ENCODE measurements at regions not wholly inside any gene's neighbourhood (a gene's known extent, or its start where the extent isn't known, plus 50 kb on each side); places are given as distances from the start of the nearest gene placed in this dataset.

GRCh38 chr3:127040216-127040615 lies 57.3 kb downstream of the PLXNA1 start:
- no peak overlapping the region for H3K27ac Mint-ChIP-seq (ENCODE audit: unreplicated experiment)
- TF ChIP-seq, protein P1, sequence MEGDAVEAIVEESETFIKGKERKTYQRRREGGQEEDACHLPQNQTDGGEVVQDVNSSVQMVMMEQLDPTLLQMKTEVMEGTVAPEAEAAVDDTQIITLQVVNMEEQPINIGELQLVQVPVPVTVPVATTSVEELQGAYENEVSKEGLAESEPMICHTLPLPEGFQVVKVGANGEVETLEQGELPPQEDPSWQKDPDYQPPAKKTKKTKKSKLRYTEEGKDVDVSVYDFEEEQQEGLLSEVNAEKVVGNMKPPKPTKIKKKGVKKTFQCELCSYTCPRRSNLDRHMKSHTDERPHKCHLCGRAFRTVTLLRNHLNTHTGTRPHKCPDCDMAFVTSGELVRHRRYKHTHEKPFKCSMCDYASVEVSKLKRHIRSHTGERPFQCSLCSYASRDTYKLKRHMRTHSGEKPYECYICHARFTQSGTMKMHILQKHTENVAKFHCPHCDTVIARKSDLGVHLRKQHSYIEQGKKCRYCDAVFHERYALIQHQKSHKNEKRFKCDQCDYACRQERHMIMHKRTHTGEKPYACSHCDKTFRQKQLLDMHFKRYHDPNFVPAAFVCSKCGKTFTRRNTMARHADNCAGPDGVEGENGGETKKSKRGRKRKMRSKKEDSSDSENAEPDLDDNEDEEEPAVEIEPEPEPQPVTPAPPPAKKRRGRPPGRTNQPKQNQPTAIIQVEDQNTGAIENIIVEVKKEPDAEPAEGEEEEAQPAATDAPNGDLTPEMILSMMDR (IDR thresholded peaks at IDR 0.05; ENCODE audit: unreplicated experiment), result no peak
- CTCF ChIA-PET, result no interaction called here
- H3K27me3 Mint-ChIP-seq (ENCODE audit: unreplicated experiment), result no peaks in the 10 kb centered on the region
- no TSS peak for BruUV-seq (replicated peaks)
- H3K9me3 Mint-ChIP-seq (ENCODE audit: low read depth, unreplicated experiment), result no peaks in the 10 kb centered on the region
- H3K4me1 Mint-ChIP-seq (ENCODE audit: low read depth, unreplicated experiment), result peaks cover 38% of the 10 kb centered on the region
- peaks cover 16% of the 10 kb centered on the region for H3K36me3 Mint-ChIP-seq (ENCODE audit: insufficient read depth, unreplicated experiment)
- H3K4me3 Mint-ChIP-seq (ENCODE audit: low read depth, unreplicated experiment), result no peak overlapping the region
- no peak for DNase-seq
- intact Hi-C loops (cut with micrococcal nuclease; ENCODE audit: unreplicated experiment), result loop anchor here (10.0 kb wide), 1 partner anchor 395 kb away; no protein-coding TSS in a partner anchor

DNA sequence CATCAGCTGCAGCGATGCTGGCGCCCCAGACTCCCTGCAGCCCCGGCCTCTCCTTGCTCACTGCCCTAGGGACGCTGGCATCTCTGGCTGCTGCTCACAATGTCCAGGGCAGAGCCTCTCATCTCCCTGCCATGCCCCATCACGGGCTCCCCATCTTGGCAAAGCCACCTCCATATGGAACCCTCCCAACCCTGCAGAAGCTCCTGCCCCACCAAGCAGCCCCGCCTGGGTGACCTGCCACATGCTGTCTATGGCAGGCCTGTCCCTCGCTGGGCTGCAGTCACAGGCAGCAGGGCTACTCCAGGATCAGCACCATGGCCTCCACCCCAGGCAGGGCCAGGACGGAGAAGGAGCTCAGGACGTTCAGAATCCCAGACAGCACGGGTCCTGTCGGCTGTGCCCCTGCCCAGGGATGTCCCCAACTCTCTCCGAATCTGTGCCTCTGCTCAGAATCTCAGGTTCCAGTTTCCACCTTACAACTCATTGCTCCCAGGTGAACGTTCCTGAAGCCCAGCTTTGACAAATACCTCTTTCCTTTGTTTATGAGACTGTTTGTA lies 58.4 kb downstream of the PLXNA1 start:
- no peak overlapping the region for H3K27ac Mint-ChIP-seq (ENCODE audit: unreplicated experiment)
- CTCF ChIA-PET, result no interaction called here
- no peaks in the 10 kb centered on the region for H3K9me3 Mint-ChIP-seq (ENCODE audit: low read depth, unreplicated experiment)
- peaks cover 16% of the 10 kb centered on the region for H3K36me3 Mint-ChIP-seq (ENCODE audit: insufficient read depth, unreplicated experiment)
- no TSS peak for BruUV-seq (replicated peaks)
- H3K4me1 Mint-ChIP-seq (ENCODE audit: low read depth, unreplicated experiment), result peaks cover 27% of the 10 kb centered on the region
- DNase-seq, result no peak
- H3K4me3 Mint-ChIP-seq (ENCODE audit: low read depth, unreplicated experiment), result no peak overlapping the region
- no peaks in the 10 kb centered on the region for H3K27me3 Mint-ChIP-seq (ENCODE audit: unreplicated experiment)
- intact Hi-C loops (cut with micrococcal nuclease; ENCODE audit: unreplicated experiment), result loop anchor here (10.0 kb wide), 1 partner anchor 393 kb away; no protein-coding TSS in a partner anchor
- TF ChIP-seq, protein P1 (IDR thresholded peaks at IDR 0.05; ENCODE audit: unreplicated experiment), result no peak

GRCh38 chr3:127041933-127042332 lies 59.0 kb downstream of the PLXNA1 start:
- CTCF ChIA-PET, result no interaction called here
- DNase-seq, result no peak
- TF ChIP-seq, protein P1 (IDR thresholded peaks at IDR 0.05; ENCODE audit: unreplicated experiment), result no peak
- no peak overlapping the region for H3K4me3 Mint-ChIP-seq (ENCODE audit: low read depth, unreplicated experiment)
- no peaks in the 10 kb centered on the region for H3K27me3 Mint-ChIP-seq (ENCODE audit: unreplicated experiment)
- no peak overlapping the region for H3K27ac Mint-ChIP-seq (ENCODE audit: unreplicated experiment)
- peaks cover 12% of the 10 kb centered on the region for H3K36me3 Mint-ChIP-seq (ENCODE audit: insufficient read depth, unreplicated experiment)
- BruUV-seq (replicated peaks), result no TSS peak
- no peaks in the 10 kb centered on the region for H3K9me3 Mint-ChIP-seq (ENCODE audit: low read depth, unreplicated experiment)
- intact Hi-C loops (cut with micrococcal nuclease; ENCODE audit: unreplicated experiment), result loop anchor here (10.0 kb wide), 1 partner anchor 393 kb away; no protein-coding TSS in a partner anchor
- peaks cover 23% of the 10 kb centered on the region for H3K4me1 Mint-ChIP-seq (ENCODE audit: low read depth, unreplicated experiment)

GRCh38 chr3:127042634-127043033 lies 59.7 kb downstream of the PLXNA1 start:
- Mint-ChIP-seq H3K4me1 (ENCODE audit: low read depth, unreplicated experiment) (peaks cover 18% of the 10 kb centered on the region), H3K27ac (ENCODE audit: unreplicated experiment) (no peak overlapping the region), H3K27me3 (ENCODE audit: unreplicated experiment) (no peaks in the 10 kb centered on the region), H3K36me3 (ENCODE audit: insufficient read depth, unreplicated experiment) (peaks cover 10% of the 10 kb centered on the region), H3K9me3 (ENCODE audit: low read depth, unreplicated experiment) (no peaks in the 10 kb centered on the region), H3K4me3 (ENCODE audit: low read depth, unreplicated experiment) (no peak overlapping the region)
- TF ChIP-seq, protein P1 (IDR thresholded peaks at IDR 0.05; ENCODE audit: unreplicated experiment), result no peak
- no peak for DNase-seq
- no TSS peak for BruUV-seq (replicated peaks)
- intact Hi-C loops (cut with micrococcal nuclease; ENCODE audit: unreplicated experiment), result loop anchor here (10.0 kb wide), 1 partner anchor 392 kb away; no protein-coding TSS in a partner anchor
- CTCF ChIA-PET, result no interaction called here
